ENCODE measurements at regions not wholly inside any gene's neighbourhood (a gene's known extent, or its start where the extent isn't known, plus 50 kb on each side); places are given as distances from the start of the nearest gene placed in this dataset.

GRCh38 chr18:46405832-46406538 is 251.0 kb downstream of the LOXHD1 start:
- Histone ChIP-seq H3K4me1 (ENCODE audit: control insufficient read depth in 1 of 2, insufficient read depth in 2 of 2, low read length in 2 of 2) (peaks cover 0 to 6% of the 10 kb centered on the region in 2 donors), H3K27me3 (ENCODE audit: low read depth, low read length) (no peaks in the 10 kb centered on the region), H3K9me3 (ENCODE audit: control insufficient read depth in 1 of 2, low read length in 2 of 2) (no peaks in the 10 kb centered on the region), H3K4me3 (ENCODE audit: low read depth in 1 of 2, low read length in 2 of 2) (no peak overlapping the region), H3K27ac (ENCODE audit: low read length) (no peak overlapping the region), H3K36me3 (ENCODE audit: control insufficient read depth in 1 of 2, insufficient read depth in 2 of 2, low read length in 2 of 2) (no peaks in the 10 kb centered on the region)

DNA sequence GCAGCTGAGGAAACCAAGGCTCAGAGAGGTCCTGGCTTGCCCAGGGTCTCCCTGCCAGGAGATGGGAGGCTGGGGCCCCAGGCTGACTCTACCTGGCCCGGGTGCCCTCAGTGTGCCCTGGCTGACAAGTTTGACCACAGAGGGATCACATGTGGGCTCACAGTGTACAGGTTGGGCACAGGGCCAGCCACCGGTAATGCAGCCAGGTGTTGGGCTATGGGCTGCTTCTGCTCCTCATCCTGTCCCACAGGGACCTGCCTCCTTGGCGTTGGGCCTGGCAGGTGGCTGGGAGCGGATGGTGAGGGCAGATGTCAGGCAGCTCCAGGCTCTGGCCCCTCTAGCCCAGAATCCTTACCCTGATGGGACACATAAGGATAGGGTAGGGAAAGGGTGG is 250.5 kb downstream of the LOXHD1 start:
- Histone ChIP-seq H3K27ac (ENCODE audit: low read length) (no peak overlapping the region), H3K27me3 (ENCODE audit: low read depth, low read length) (no peaks in the 10 kb centered on the region), H3K4me1 (ENCODE audit: control insufficient read depth in 1 of 2, insufficient read depth in 2 of 2, low read length in 2 of 2) (peaks cover 0 to 6% of the 10 kb centered on the region in 2 donors), H3K4me3 (ENCODE audit: low read depth in 1 of 2, low read length in 2 of 2) (no peak overlapping the region), H3K36me3 (ENCODE audit: control insufficient read depth in 1 of 2, insufficient read depth in 2 of 2, low read length in 2 of 2) (no peaks in the 10 kb centered on the region), H3K9me3 (ENCODE audit: control insufficient read depth in 1 of 2, low read length in 2 of 2) (no peaks in the 10 kb centered on the region)

DNA sequence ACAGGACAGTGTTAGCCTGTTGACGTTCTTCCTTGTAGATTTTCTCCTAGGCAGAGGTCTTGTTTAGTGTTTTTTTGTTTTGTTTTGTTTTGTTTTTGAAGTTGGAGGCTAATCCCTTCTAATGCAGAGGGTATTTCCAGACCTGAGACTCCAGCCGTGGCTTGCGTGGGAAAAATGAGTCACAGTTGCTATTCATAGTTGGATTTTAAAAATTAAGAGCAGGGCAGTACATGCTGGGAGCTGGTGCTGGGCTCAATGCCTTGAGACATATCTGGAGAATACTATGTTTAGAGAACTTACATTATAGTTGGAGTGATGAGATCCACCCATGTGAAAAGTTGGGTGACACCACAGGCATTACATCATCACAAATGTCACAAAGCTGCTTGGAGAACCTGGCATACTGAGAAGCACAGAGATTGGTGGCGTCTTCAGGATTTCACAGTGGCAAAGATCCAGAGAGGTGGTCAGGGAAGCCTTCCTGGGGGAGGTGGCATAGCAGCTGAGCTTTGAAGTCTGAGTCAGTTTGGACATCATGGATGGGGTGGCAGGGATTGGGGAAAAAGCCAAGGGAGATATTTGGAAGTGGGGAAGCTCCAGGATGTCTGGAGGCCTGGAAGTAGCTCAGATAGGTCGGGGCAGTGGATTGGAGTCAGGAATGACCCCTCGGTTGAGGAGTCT is 249.4 kb downstream of the LOXHD1 start:
- Histone ChIP-seq H3K4me3 (ENCODE audit: low read depth in 1 of 2, low read length in 2 of 2) (no peak overlapping the region), H3K36me3 (ENCODE audit: control insufficient read depth in 1 of 2, insufficient read depth in 2 of 2, low read length in 2 of 2) (no peaks in the 10 kb centered on the region), H3K4me1 (ENCODE audit: control insufficient read depth in 1 of 2, insufficient read depth in 2 of 2, low read length in 2 of 2) (peaks cover 0 to 14% of the 10 kb centered on the region in 2 donors), H3K27ac (ENCODE audit: low read length) (no peak overlapping the region), H3K27me3 (ENCODE audit: low read depth, low read length) (no peaks in the 10 kb centered on the region), H3K9me3 (ENCODE audit: control insufficient read depth in 1 of 2, low read length in 2 of 2) (no peaks in the 10 kb centered on the region)

DNA sequence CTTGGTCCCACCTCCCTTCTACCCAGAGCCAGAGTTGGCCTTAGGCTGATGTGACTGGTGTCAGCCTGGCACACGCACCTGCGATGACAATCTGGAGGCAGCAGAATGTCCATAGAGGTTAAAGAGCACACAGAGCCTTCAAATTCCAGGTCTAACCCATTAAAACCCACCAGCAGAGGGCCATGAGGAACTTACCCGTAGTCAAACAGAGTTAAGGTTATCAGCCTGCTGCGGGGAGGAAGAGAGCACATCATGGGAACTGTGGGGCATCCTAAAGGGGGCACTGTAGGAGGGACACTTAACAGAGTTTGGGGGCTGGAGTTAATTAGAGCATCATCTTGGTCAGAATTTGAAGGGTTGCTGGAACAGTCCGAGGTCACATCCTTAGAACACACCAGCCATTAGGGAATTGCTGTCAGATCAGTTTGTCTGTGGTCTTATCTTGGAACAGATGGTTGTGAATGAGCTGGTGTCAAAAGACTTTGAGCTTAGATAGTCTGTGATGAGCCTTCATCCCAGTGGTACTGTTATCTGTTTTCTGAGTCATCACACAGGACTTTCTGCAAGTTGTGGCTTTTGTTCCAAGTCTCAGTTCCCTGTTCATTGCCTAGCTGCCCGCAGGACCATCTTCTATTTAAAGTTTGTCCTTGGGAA is 248.6 kb downstream of the LOXHD1 start:
- Histone ChIP-seq H3K27me3 (ENCODE audit: low read depth, low read length) (no peaks in the 10 kb centered on the region), H3K4me1 (ENCODE audit: control insufficient read depth in 1 of 2, insufficient read depth in 2 of 2, low read length in 2 of 2) (peaks cover 0 to 22% of the 10 kb centered on the region in 2 donors), H3K36me3 (ENCODE audit: control insufficient read depth in 1 of 2, insufficient read depth in 2 of 2, low read length in 2 of 2) (no peaks in the 10 kb centered on the region), H3K27ac (ENCODE audit: low read length) (no peak overlapping the region), H3K9me3 (ENCODE audit: control insufficient read depth in 1 of 2, low read length in 2 of 2) (no peaks in the 10 kb centered on the region), H3K4me3 (ENCODE audit: low read depth in 1 of 2, low read length in 2 of 2) (no peak overlapping the region)

DNA sequence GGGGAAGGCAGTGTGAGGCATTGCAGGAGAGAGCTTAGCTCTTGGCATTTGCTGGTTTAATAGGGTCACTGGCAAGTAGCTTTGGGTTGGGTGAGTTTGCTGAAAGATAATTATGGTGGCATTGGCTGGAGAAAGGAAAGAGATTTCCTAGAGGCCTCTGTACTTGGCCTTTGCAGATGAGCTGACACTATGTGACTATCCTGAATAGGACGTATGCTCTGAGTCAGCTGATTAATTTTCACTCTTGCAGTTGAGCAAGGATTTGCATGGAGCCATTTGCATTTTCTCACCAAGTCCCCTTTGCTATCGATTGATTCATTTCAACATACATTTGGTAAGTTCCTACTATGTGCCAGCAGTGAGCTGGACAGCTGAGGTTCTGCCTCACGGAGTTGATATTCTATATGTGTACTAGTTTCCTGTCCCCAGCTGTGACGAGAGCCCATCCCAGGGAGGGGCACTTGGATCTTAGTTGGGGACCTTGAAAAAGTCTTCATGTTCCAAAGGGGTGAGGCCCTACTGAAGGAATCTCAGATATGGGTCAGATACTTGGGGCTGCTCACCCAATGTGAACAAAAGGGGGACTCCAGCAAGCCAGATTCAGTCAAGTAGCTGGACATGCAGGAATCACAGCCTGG is 245.7 kb downstream of the LOXHD1 start:
- Histone ChIP-seq H3K36me3 (ENCODE audit: control insufficient read depth in 1 of 2, insufficient read depth in 2 of 2, low read length in 2 of 2) (no peaks in the 10 kb centered on the region), H3K27ac (ENCODE audit: low read length) (no peak overlapping the region), H3K4me1 (ENCODE audit: control insufficient read depth in 1 of 2, insufficient read depth in 2 of 2, low read length in 2 of 2) (peaks cover 0 to 33% of the 10 kb centered on the region in 2 donors), H3K27me3 (ENCODE audit: low read depth, low read length) (no peaks in the 10 kb centered on the region), H3K9me3 (ENCODE audit: control insufficient read depth in 1 of 2, low read length in 2 of 2) (no peaks in the 10 kb centered on the region), H3K4me3 (ENCODE audit: low read depth in 1 of 2, low read length in 2 of 2) (no peak overlapping the region)

GRCh38 chr18:46411867-46412690 is 244.9 kb downstream of the LOXHD1 start:
- H3K27me3 ChIP-seq (ENCODE audit: low read depth, low read length): no peaks in the 10 kb centered on the region
- no peaks in the 10 kb centered on the region for H3K36me3 ChIP-seq (ENCODE audit: control insufficient read depth in 1 of 2, insufficient read depth in 2 of 2, low read length in 2 of 2)
- H3K4me1 ChIP-seq (ENCODE audit: control insufficient read depth in 1 of 2, insufficient read depth in 2 of 2, low read length in 2 of 2): peaks cover 0 to 33% of the 10 kb centered on the region in 2 donors
- H3K27ac ChIP-seq (ENCODE audit: low read length): no peak overlapping the region
- no peaks in the 10 kb centered on the region for H3K9me3 ChIP-seq (ENCODE audit: control insufficient read depth in 1 of 2, low read length in 2 of 2)
- peak overlapping the region in 1 of 2 donors; percentile 18 for H3K4me3 ChIP-seq (ENCODE audit: low read depth in 1 of 2, low read length in 2 of 2)

DNA sequence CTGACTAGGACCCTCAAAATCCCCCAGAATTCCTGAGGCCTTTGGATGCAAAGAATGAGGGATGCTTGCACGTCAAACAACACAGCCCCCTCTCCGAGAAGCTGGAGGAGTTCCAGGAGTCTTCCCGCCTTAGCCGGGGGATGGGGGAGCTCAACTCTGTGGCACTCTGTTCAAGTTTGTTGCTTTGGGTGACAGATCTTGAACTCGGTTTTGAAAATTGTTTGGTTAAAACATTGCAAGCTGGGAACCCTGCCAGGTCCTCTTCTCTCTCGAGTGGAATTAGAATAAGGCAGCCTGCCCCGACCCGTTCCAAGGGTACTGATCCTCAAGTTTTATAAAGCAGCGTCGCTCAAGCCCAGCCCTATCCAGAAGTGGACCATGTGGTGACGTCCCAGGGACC is 244.1 kb downstream of the LOXHD1 start:
- peaks cover 0 to 28% of the 10 kb centered on the region in 2 donors for H3K4me1 ChIP-seq (ENCODE audit: control insufficient read depth in 1 of 2, insufficient read depth in 2 of 2, low read length in 2 of 2)
- H3K36me3 ChIP-seq (ENCODE audit: control insufficient read depth in 1 of 2, insufficient read depth in 2 of 2, low read length in 2 of 2): no peaks in the 10 kb centered on the region
- H3K4me3 ChIP-seq (ENCODE audit: low read depth in 1 of 2, low read length in 2 of 2): peak overlapping the region in 1 of 2 donors; percentile 18
- no peaks in the 10 kb centered on the region for H3K9me3 ChIP-seq (ENCODE audit: control insufficient read depth in 1 of 2, low read length in 2 of 2)
- no peak overlapping the region for H3K27ac ChIP-seq (ENCODE audit: low read length)
- H3K27me3 ChIP-seq (ENCODE audit: low read depth, low read length): no peaks in the 10 kb centered on the region

- no peaks in the 10 kb centered on the region for H3K36me3 ChIP-seq (ENCODE audit: control insufficient read depth in 1 of 2, insufficient read depth in 2 of 2, low read length in 2 of 2)
- H3K27me3 ChIP-seq (ENCODE audit: low read depth, low read length): no peaks in the 10 kb centered on the region
- H3K4me1 ChIP-seq (ENCODE audit: control insufficient read depth in 1 of 2, insufficient read depth in 2 of 2, low read length in 2 of 2): peaks cover 0 to 29% of the 10 kb centered on the region in 2 donors
- no peaks in the 10 kb centered on the region for H3K9me3 ChIP-seq (ENCODE audit: control insufficient read depth in 1 of 2, low read length in 2 of 2)
- no peak overlapping the region for H3K27ac ChIP-seq (ENCODE audit: low read length)
- no peak overlapping the region for H3K4me3 ChIP-seq (ENCODE audit: low read depth in 1 of 2, low read length in 2 of 2)
These were observed 243.3 kb downstream of the LOXHD1 start for GRCh38 chr18:46413684-46414083.

DNA sequence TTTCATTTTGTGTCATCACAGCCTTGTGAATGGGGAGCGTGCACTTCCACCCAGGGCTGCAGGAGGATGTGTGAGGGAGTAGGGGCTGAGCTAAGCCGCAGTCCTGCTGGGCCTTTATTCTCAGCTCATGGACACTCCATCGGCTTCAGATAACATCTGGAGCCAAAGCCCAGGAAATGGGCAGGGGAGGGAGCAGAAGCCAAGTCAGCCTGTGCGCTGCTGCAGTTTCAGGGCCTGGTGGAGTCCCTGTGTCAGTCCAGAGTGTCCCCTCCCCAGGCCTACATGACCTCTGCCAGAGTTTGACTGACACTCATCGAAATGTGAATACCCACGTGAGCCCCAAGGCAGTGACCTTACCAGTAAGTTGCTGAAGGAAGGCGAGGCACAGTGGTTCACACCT is 242.2 kb downstream of the LOXHD1 start:
- Histone ChIP-seq H3K9me3 (ENCODE audit: control insufficient read depth in 1 of 2, low read length in 2 of 2) (no peaks in the 10 kb centered on the region), H3K36me3 (ENCODE audit: control insufficient read depth in 1 of 2, insufficient read depth in 2 of 2, low read length in 2 of 2) (no peaks in the 10 kb centered on the region), H3K27me3 (ENCODE audit: low read depth, low read length) (no peaks in the 10 kb centered on the region), H3K27ac (ENCODE audit: low read length) (no peak overlapping the region), H3K4me3 (ENCODE audit: low read depth in 1 of 2, low read length in 2 of 2) (no peak overlapping the region), H3K4me1 (ENCODE audit: control insufficient read depth in 1 of 2, insufficient read depth in 2 of 2, low read length in 2 of 2) (peaks cover 0 to 30% of the 10 kb centered on the region in 2 donors)

- Histone ChIP-seq H3K4me3 (ENCODE audit: low read depth in 1 of 2, low read length in 2 of 2) (no peak overlapping the region), H3K27ac (ENCODE audit: low read length) (no peak overlapping the region)
These were observed 241.3 kb downstream of the LOXHD1 start for GRCh38 chr18:46415532-46416252.

More at GRCh38 chr18:46415532-46416252, 241.3 kb downstream of the LOXHD1 start:
- H3K9me3 ChIP-seq (ENCODE audit: control insufficient read depth in 1 of 2, low read length in 2 of 2): no peaks in the 10 kb centered on the region
- H3K27me3 ChIP-seq (ENCODE audit: low read depth, low read length): no peaks in the 10 kb centered on the region
- peaks cover 0 to 30% of the 10 kb centered on the region in 2 donors for H3K4me1 ChIP-seq (ENCODE audit: control insufficient read depth in 1 of 2, insufficient read depth in 2 of 2, low read length in 2 of 2)
- no peaks in the 10 kb centered on the region for H3K36me3 ChIP-seq (ENCODE audit: control insufficient read depth in 1 of 2, insufficient read depth in 2 of 2, low read length in 2 of 2)

Measured in muscle layer of duodenum (tissue), 2 donors.